ENCODE measurements at regions not wholly inside any gene's neighbourhood (a gene's known extent, or its start where the extent isn't known, plus 50 kb on each side); places are given as distances from the start of the nearest gene placed in this dataset.

DNA sequence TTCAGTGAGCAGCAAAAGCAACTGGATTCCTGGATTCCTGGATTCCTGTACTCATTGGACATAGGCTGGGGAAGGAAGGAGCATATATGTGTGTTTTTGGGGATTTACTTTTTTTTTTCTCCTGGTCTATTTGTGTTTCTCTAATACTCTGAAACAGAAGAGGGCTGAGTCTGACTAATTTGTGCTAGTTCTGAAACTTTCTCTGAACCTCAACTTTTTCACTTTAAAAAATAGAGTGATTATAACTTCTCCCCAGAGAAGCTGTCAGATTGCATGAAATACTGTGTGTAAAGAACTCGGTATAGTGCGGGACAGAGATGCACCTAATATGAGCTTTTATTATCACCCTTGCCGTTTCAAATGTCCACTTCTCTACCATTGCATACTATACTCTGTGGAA is 529.5 kb downstream of the TMTC2 start:
- TF ChIP-seq ZNF133 (tag by site-specific recombination; IDR thresholded peaks at IDR 0.05), result no peak
- TF ChIP-seq, protein P1, sequence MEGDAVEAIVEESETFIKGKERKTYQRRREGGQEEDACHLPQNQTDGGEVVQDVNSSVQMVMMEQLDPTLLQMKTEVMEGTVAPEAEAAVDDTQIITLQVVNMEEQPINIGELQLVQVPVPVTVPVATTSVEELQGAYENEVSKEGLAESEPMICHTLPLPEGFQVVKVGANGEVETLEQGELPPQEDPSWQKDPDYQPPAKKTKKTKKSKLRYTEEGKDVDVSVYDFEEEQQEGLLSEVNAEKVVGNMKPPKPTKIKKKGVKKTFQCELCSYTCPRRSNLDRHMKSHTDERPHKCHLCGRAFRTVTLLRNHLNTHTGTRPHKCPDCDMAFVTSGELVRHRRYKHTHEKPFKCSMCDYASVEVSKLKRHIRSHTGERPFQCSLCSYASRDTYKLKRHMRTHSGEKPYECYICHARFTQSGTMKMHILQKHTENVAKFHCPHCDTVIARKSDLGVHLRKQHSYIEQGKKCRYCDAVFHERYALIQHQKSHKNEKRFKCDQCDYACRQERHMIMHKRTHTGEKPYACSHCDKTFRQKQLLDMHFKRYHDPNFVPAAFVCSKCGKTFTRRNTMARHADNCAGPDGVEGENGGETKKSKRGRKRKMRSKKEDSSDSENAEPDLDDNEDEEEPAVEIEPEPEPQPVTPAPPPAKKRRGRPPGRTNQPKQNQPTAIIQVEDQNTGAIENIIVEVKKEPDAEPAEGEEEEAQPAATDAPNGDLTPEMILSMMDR (tag by site-specific recombination; IDR thresholded peaks at IDR 0.05), result no peak
- no peak for TF ChIP-seq ZNF114 (tag by site-specific recombination; IDR thresholded peaks at IDR 0.05)
- no peak for TF ChIP-seq ZFP3 (tag by site-specific recombination; IDR thresholded peaks at IDR 0.05; ENCODE audit: low read depth)
- no peak for TF ChIP-seq ZFP69B (tag by site-specific recombination; IDR thresholded peaks at IDR 0.05)
- TF ChIP-seq ZNF155 (tag by site-specific recombination; IDR thresholded peaks at IDR 0.05), result no peak
- TF ChIP-seq ZNF530 (tag by site-specific recombination; IDR thresholded peaks at IDR 0.05; ENCODE audit: low read depth), result no peak
